ENCODE measurements at regions not wholly inside any gene's neighbourhood (a gene's known extent, or its start where the extent isn't known, plus 50 kb on each side); places are given as distances from the start of the nearest gene placed in this dataset.

DNA sequence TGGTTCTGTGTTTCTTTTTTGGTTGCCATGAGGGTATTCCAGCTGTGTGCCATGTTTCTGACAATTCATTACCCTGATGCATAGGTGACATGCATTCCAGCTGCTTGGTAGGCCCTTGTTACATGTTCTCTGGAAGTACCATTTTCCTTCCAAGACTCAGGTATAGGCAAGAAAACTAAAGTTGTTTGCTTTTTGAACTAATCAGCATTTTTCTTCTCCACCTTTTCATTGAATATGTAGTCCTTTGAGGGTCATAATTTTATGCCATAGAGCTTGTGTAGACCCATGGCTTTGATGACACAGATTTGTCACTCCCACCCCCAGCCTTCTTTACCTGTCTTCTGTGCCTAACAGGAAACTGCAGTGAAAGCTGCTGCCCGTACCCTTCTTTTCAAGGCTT is 339.2 kb downstream of the MED10 start:
- no peaks in the 10 kb centered on the region for H3K36me3 ChIP-seq
- TF ChIP-seq POLR2A (IDR thresholded peaks at IDR 0.05) (no peak), EP300 (IDR thresholded peaks at IDR 0.05) (no peak)
- TF ChIP-seq, protein P1, sequence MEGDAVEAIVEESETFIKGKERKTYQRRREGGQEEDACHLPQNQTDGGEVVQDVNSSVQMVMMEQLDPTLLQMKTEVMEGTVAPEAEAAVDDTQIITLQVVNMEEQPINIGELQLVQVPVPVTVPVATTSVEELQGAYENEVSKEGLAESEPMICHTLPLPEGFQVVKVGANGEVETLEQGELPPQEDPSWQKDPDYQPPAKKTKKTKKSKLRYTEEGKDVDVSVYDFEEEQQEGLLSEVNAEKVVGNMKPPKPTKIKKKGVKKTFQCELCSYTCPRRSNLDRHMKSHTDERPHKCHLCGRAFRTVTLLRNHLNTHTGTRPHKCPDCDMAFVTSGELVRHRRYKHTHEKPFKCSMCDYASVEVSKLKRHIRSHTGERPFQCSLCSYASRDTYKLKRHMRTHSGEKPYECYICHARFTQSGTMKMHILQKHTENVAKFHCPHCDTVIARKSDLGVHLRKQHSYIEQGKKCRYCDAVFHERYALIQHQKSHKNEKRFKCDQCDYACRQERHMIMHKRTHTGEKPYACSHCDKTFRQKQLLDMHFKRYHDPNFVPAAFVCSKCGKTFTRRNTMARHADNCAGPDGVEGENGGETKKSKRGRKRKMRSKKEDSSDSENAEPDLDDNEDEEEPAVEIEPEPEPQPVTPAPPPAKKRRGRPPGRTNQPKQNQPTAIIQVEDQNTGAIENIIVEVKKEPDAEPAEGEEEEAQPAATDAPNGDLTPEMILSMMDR (IDR thresholded peaks at IDR 0.05), result no peak
- H3K4me3 ChIP-seq, result no peak overlapping the region
- H3K9me3 ChIP-seq, result no peaks in the 10 kb centered on the region
- no peaks in the 10 kb centered on the region for H3K27me3 ChIP-seq
- DNase-seq (ENCODE audit: low spot score in 2 of 2), result no peak
- H3K4me1 ChIP-seq, result no peaks in the 10 kb centered on the region
- WGBS, 2 donors, result 85 to 88% methylated on average over 1 of the region's 1 CpG
- H3K27ac ChIP-seq, result no peak overlapping the region

DNA sequence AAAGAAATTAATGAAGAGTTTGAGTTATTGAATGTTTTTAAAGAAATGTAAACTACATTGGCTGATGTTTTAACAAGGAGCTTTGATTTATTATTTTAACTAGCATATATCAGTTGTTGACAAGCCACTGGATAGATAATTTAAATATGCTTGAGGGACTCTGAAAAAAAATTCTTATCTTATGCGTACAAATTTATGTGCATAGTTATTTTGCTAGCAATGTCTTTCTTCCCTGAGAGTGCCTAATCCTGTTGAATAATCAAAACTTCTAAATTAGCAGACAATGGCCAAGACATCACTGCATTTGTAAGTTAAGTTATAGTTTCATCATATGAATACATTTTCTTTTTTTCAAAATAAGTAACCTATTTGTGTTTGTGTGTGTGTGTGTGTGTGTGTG is 342.3 kb downstream of the MED10 start:
- Histone ChIP-seq H3K4me1 (no peaks in the 10 kb centered on the region), H3K27ac (no peak overlapping the region), H3K9me3 (no peaks in the 10 kb centered on the region), H3K4me3 (no peak overlapping the region), H3K27me3 (no peaks in the 10 kb centered on the region), H3K36me3 (no peaks in the 10 kb centered on the region)
- 85 to 90% methylated on average over 1 of the region's 1 CpG for WGBS, 2 donors
- no peak for DNase-seq (ENCODE audit: low spot score in 2 of 2)
- TF ChIP-seq, protein P1 (IDR thresholded peaks at IDR 0.05), result no peak
- TF ChIP-seq EP300 (IDR thresholded peaks at IDR 0.05), result no peak

DNA sequence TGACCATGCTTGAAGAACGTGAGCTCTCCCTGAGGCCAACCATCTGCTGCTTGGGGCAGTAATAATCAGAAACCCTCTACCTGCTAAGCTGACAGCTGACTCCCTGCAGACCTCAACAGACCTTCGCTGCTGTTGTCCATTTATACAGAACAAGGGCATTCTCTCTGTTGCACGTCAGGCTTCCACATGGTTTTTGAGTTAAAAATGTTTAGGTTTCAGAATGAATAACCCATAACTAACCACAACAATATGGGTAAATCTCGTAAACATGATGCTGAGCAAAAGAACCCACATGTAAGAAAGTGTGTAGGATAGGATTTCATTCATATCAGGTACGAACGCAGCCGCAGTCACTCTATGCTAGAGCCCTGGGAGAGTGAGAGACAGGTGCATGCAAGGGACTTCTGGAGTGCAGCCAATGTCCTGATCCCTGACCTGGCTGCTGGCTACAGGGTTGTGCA is 348.5 kb downstream of the MED10 start:
- 71 to 74% methylated on average over 7 of the region's 7 CpGs for WGBS, 2 donors
- Histone ChIP-seq H3K36me3 (no peaks in the 10 kb centered on the region), H3K9me3 (no peaks in the 10 kb centered on the region), H3K4me1 (no peaks in the 10 kb centered on the region), H3K27me3 (no peaks in the 10 kb centered on the region), H3K27ac (no peak overlapping the region), H3K4me3 (no peak overlapping the region)
- TF ChIP-seq, protein P1 (IDR thresholded peaks at IDR 0.05), result no peak
- TF ChIP-seq POLR2A (IDR thresholded peaks at IDR 0.05) (no peak), EP300 (IDR thresholded peaks at IDR 0.05) (no peak)
- DNase-seq (ENCODE audit: low spot score in 2 of 2), result no peak

DNA sequence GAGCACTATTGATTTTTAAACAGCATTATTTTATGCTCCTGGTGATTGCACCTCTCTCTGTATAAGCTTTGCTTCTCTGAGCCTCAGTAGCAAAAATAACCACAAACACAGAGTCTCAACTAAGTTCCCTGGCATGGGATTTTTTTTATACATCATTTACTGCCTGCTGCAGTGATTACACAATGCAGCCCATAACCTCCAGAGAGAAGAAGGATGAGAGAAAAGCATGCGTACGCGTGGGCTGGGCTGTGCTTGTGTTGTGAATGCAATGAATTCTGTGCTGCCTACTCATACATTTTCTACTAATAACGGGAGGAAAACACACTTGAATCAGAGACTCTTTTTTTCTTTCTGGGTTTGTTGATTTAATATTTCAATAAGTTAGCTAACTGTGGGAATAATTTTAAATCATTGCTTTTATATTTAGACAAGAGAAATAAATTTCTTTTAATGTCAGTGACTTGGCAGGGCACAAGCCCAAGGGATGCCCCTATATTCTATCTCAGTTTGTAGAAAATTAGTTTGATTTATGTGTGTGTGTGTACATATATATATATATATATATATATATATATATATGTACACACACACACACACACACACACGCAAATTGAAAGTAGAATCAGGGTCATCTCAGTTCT is 351.5 kb downstream of the MED10 start:
- 13 to 19% methylated on average over 5 of the region's 5 CpGs for WGBS, 2 donors
- no peak overlapping the region for H3K4me3 ChIP-seq
- H3K27me3 ChIP-seq, result no peaks in the 10 kb centered on the region
- no peaks in the 10 kb centered on the region for H3K36me3 ChIP-seq
- no peak for DNase-seq (ENCODE audit: low spot score in 2 of 2)
- no peaks in the 10 kb centered on the region for H3K4me1 ChIP-seq
- no peak overlapping the region for H3K27ac ChIP-seq
- TF ChIP-seq EP300 (IDR thresholded peaks at IDR 0.05) (no peak), POLR2A (IDR thresholded peaks at IDR 0.05) (no peak)
- TF ChIP-seq, protein P1 (IDR thresholded peaks at IDR 0.05), result no peak
- no peaks in the 10 kb centered on the region for H3K9me3 ChIP-seq

DNA sequence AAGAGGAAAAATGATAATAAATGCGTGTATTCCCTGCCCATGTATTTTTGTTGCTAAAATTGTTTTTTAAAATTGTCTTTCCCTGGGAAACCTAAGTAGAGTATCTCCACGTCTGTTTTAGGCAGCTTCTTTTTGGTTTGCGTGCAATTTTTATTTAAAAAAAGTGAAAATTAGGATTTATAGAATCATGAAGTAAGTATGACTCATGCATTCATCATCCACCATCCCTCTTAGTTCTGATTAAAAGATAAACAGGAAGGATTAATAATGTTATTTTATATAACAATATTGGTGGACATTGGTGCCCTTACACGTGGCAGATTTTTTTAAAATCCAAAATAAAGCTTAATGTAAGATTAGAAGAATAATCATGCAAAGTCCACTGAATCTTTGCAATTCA is 358.7 kb downstream of the MED10 start:
- Histone ChIP-seq H3K36me3 (no peaks in the 10 kb centered on the region), H3K27me3 (no peaks in the 10 kb centered on the region), H3K9me3 (no peaks in the 10 kb centered on the region), H3K27ac (no peak overlapping the region), H3K4me1 (no peaks in the 10 kb centered on the region), H3K4me3 (no peak overlapping the region)
- 51 to 61% methylated on average over 4 of the region's 4 CpGs for WGBS, 2 donors
- TF ChIP-seq EP300 (IDR thresholded peaks at IDR 0.05) (no peak), POLR2A (IDR thresholded peaks at IDR 0.05) (no peak)
- TF ChIP-seq, protein P1 (IDR thresholded peaks at IDR 0.05), result no peak
- no peak for DNase-seq (ENCODE audit: low spot score in 2 of 2)
